Neuronal stem cell (in vitro differentiated cells): ENCODE measurements at regions not wholly inside any gene's neighbourhood (a gene's known extent, or its start where the extent isn't known, plus 50 kb on each side); places are given as distances from the start of the nearest gene placed in this dataset.

Experiments
- DNase-seq: peaks from one replicate; pipeline ENCODE4 v3.0.0-alpha.2; 2013; ENCODE audit warnings: low spot score
- H2AFZ ChIP-seq: one replicate; pipeline ENCODE4 v1.6.1; 2013; ENCODE audit warnings: mild to moderate bottlenecking, low read length, inconsistent platforms
- H2AK5ac ChIP-seq: 2 replicates; pipeline ENCODE4 v1.6.1; 2013; ENCODE audit warnings: low read depth, mild to moderate bottlenecking, inconsistent platforms, low read length, moderate library complexity, mixed read lengths
- H2BK120ac ChIP-seq: 2 replicates; pipeline ENCODE4 v1.6.1; 2013; ENCODE audit warnings: low read depth, mild to moderate bottlenecking, inconsistent platforms, low read length, moderate library complexity, mixed read lengths
- H2BK12ac ChIP-seq: one replicate; pipeline ENCODE4 v1.6.1; 2013; ENCODE audit warnings: low read length, inconsistent platforms
- H2BK15ac ChIP-seq: 2 replicates; pipeline ENCODE4 v1.6.1; 2013; ENCODE audit warnings: mild to moderate bottlenecking, low read length, inconsistent platforms, mixed read lengths
- H2BK5ac ChIP-seq: one replicate; pipeline ENCODE4 v1.6.1; 2013; ENCODE audit warnings: inconsistent platforms, mild to moderate bottlenecking, low read length, moderate library complexity
- H3K14ac ChIP-seq: one replicate; pipeline ENCODE4 v1.6.1; 2013; ENCODE audit warnings: low read length, inconsistent platforms
- H3K18ac ChIP-seq: 2 replicates; pipeline ENCODE4 v1.6.1; 2013; ENCODE audit warnings: low read length, inconsistent platforms
- H3K23ac ChIP-seq: 2 replicates; pipeline ENCODE4 v1.6.1; 2013; ENCODE audit warnings: low read depth, mild to moderate bottlenecking, mixed read lengths, low read length, inconsistent platforms; ENCODE audit not compliant: poor library complexity
- H3K27ac ChIP-seq: replicated peaks from 3 replicates; pipeline ENCODE4 v1.5.1; 2013; ENCODE audit warnings: low read length, inconsistent platforms
- H3K27me3 ChIP-seq, 3 experiments: 2 replicates each; pipeline ENCODE4 v1.6.1; 2013; ENCODE audit warnings: low read length in 3 of 3, mild to moderate bottlenecking in 2 of 3, inconsistent platforms in 1 of 3, low read depth in 1 of 3, mixed read lengths in 1 of 3, moderate library complexity in 1 of 3; ENCODE audit not compliant: control insufficient read depth in 3 of 3, insufficient read depth in 3 of 3
- H3K36me3 ChIP-seq, 2 donors: replicated peaks in 1 of 2; 2 replicates each; pipeline ENCODE4 v1.6.1; 2013; ENCODE audit warnings: low read length in 2 of 2; ENCODE audit not compliant: control insufficient read depth in 2 of 2, insufficient read depth in 2 of 2
- H3K4ac ChIP-seq: 2 replicates; pipeline ENCODE4 v1.6.1; 2013; ENCODE audit warnings: inconsistent platforms, mild to moderate bottlenecking, low read length, moderate library complexity
- H3K4me1 ChIP-seq, 2 donors: 1 replicate in 1 of 2; 2 replicates in 1 of 2; pipeline ENCODE4 v1.6.1; 2013; ENCODE audit warnings: low read length in 2 of 2, low read depth in 1 of 2; ENCODE audit not compliant: control insufficient read depth in 2 of 2, insufficient read depth in 1 of 2
- H3K4me2 ChIP-seq: one replicate; pipeline ENCODE4 v1.6.1; 2013; ENCODE audit warnings: mild to moderate bottlenecking, low read length, inconsistent platforms; ENCODE audit not compliant: insufficient read depth, poor library complexity, severe bottlenecking
- H3K4me3 ChIP-seq, 2 donors: 2 replicates each; pipeline ENCODE4 v1.5.1; 2013; ENCODE audit warnings: low read length in 2 of 2, mild to moderate bottlenecking in 2 of 2, inconsistent platforms in 1 of 2, moderate library complexity in 1 of 2
- H3K79me1 ChIP-seq: one replicate; pipeline ENCODE4 v1.6.1; 2013; ENCODE audit warnings: low read depth, mild to moderate bottlenecking, inconsistent platforms, low read length, moderate library complexity
- H3K9ac ChIP-seq: one replicate; pipeline ENCODE4 v1.6.1; 2013; ENCODE audit warnings: mild to moderate bottlenecking, low read depth, low read length, inconsistent platforms; ENCODE audit not compliant: poor library complexity
- H3K9me3 ChIP-seq, 2 donors: replicated peaks in 1 of 2; 2 replicates each; pipeline versions ENCODE3 to v1.6.1; 2013; ENCODE audit warnings: low read length in 2 of 2, mild to moderate bottlenecking in 2 of 2, inconsistent platforms in 1 of 2, low read depth in 1 of 2, mixed read lengths in 1 of 2, moderate library complexity in 1 of 2; ENCODE audit not compliant: control insufficient read depth in 2 of 2, insufficient read depth in 1 of 2
- H4K8ac ChIP-seq: one replicate; pipeline ENCODE4 v1.6.1; 2013; ENCODE audit warnings: low read depth, mild to moderate bottlenecking, inconsistent platforms, low read length, moderate library complexity
- H4K91ac ChIP-seq: one replicate; pipeline ENCODE4 v1.6.1; 2013; ENCODE audit warnings: low read length, low read depth, mild to moderate bottlenecking, inconsistent platforms; ENCODE audit not compliant: poor library complexity
- WGBS, 2 donors: extraction: QIAGEN DNeasy Blood & Tissue Kit; methylation state at CpG; one replicate each; pipeline ENCODE4 v1.1.7; 2013; ENCODE audit warnings: missing lambda C conversion rate in 2 of 2, mixed read lengths in 1 of 2; ENCODE audit not compliant: insufficient read length in 2 of 2, insufficient replicate concordance in 1 of 2; ENCODE audit errors: extremely low coverage in 2 of 2; 5-methylcytosine and 5-hydroxymethylcytosine counted together

DNA sequence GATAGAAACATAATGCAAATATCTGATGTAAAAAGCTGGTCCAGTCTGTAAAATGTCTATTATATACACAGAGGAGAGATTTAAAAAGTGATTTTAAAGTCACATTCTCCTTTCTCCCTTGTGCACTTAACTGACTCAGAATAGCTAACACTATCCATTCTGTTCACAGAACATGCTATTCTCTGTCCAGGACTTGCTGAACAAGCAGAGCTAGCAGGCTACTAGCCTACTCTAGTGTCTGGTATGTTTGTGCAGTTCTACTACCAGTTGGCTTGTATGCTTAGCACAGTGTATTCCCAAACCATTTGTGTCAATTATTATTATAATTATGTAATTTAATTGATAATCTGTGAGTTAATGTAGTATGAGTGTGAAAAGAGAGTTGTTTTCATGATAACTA, 161.7 kb upstream of the NUDT12 start:
- Histone ChIP-seq H3K27ac (no peak overlapping the region), H3K4me1 (no peaks in the 10 kb centered on the region), H2AK5ac (no peak overlapping the region), H3K14ac (no peak overlapping the region), H3K27me3 (no peaks in the 10 kb centered on the region), H4K8ac (no peak overlapping the region), H3K36me3 (no peaks in the 10 kb centered on the region), H3K79me1 (no peaks in the 10 kb centered on the region), H3K4me2 (no peak overlapping the region), H3K9me3 (peaks cover 3 to 9% of the 10 kb centered on the region in 2 donors), H3K9ac (no peak overlapping the region), H2BK15ac (no peak overlapping the region), H3K4me3 (no peak overlapping the region), H2AFZ (no peak overlapping the region), H3K23ac (no peak overlapping the region), H4K91ac (no peak overlapping the region), H3K18ac (no peak overlapping the region), H2BK12ac (no peak overlapping the region), H3K4ac (no peak overlapping the region), H2BK5ac (no peak overlapping the region), H2BK120ac (no peak overlapping the region)
- DNase-seq, result no peak

DNA sequence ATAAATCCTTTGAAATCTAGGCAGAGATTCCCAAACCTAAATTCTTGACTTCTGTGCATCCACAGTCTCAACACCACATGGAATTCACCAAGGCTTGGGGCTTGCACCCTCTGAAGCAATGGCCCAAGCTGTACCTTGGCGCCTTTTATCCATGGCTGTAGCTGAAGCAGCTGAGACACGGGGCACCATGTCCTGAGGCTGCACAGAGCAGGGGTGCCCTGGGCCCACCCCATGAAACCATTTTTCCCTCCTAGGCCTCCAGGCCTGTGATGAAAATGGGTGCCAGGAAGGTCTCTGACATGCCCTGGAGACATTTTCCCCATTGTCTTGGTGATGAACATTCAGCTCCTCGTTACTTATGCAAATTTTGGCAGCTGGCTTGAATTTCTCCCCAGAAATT, 158.6 kb upstream of the NUDT12 start:
- Histone ChIP-seq H3K9me3 (peaks cover 3 to 9% of the 10 kb centered on the region in 2 donors), H4K8ac (no peak overlapping the region)

DNA sequence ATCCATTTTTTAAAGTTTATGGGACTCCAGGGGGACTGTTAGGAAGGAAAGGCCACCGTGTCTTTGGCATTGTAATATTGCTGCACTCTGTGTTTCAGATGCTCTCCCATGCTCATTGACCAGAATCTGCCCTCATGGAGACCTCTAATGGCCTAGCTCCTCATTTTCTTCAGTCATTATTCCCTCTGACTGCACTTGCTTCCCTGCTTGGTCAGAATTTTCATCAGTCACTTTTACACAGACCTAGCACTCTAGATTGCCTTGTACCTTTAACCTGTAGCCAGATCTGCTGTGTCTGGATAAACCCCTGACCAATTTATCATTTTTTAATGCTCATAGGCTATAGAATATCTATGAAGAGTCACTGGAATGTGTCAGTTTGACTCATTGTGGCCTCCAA, 155.5 kb upstream of the NUDT12 start:
- Histone ChIP-seq H3K23ac (no peak overlapping the region), H3K4me3 (no peak overlapping the region), H4K8ac (no peak overlapping the region), H2BK120ac (no peak overlapping the region), H2BK5ac (no peak overlapping the region), H3K4ac (no peak overlapping the region), H2AFZ (no peak overlapping the region), H3K79me1 (no peaks in the 10 kb centered on the region), H3K18ac (no peak overlapping the region), H3K14ac (no peak overlapping the region), H3K36me3 (no peaks in the 10 kb centered on the region), H2AK5ac (no peak overlapping the region), H3K4me2 (no peak overlapping the region), H2BK12ac (no peak overlapping the region), H4K91ac (no peak overlapping the region), H3K27me3 (no peaks in the 10 kb centered on the region), H2BK15ac (no peak overlapping the region), H3K9ac (no peak overlapping the region), H3K9me3 (peaks cover 3 to 9% of the 10 kb centered on the region in 2 donors), H3K27ac (no peak overlapping the region), H3K4me1 (no peaks in the 10 kb centered on the region)
- DNase-seq, result no peak
- WGBS, 2 donors, result no CpG with 5 or more reads among the region's 1 CpG

More for the DNA sequence above, 158.6 kb upstream of the NUDT12 start:
- Histone ChIP-seq H3K27ac (no peak overlapping the region), H3K9ac (no peak overlapping the region), H3K36me3 (no peaks in the 10 kb centered on the region), H3K4me3 (no peak overlapping the region), H2BK5ac (no peak overlapping the region), H3K27me3 (no peaks in the 10 kb centered on the region), H2BK12ac (no peak overlapping the region), H3K4ac (no peak overlapping the region), H3K23ac (no peak overlapping the region), H3K18ac (no peak overlapping the region), H2BK15ac (no peak overlapping the region), H2AK5ac (no peak overlapping the region), H3K4me2 (no peak overlapping the region), H3K14ac (no peak overlapping the region), H3K79me1 (no peaks in the 10 kb centered on the region), H2AFZ (no peak overlapping the region), H4K91ac (no peak overlapping the region), H3K4me1 (no peaks in the 10 kb centered on the region), H2BK120ac (no peak overlapping the region)
- WGBS, 2 donors, result no CpG with 5 or more reads among the region's 3 CpGs
- no peak for DNase-seq

DNA sequence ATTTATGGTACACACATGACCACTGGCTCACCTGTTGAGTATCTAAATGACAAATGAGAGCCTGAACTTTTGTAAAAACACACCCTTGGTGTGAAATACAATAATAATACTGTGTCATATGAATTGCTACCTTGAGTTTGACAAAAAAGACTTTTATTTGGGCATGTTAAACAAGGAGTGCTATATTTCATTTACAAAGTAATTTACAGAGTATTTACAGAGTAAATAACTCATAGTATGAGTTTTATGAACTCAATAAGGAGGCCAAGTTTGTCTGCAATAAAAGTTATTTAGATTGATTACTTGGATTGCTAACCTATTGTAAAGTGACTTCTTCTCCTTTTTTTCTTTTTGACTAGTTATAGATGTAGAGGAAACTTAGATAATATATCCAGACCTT, 146.0 kb upstream of the NUDT12 start:
- Histone ChIP-seq H2BK15ac (no peak overlapping the region), H3K4me1 (no peaks in the 10 kb centered on the region), H2AFZ (no peak overlapping the region), H3K27me3 (no peaks in the 10 kb centered on the region), H3K9me3 (no peaks in the 10 kb centered on the region), H3K23ac (no peak overlapping the region), H4K91ac (no peak overlapping the region), H3K4ac (no peak overlapping the region), H3K14ac (no peak overlapping the region), H2BK12ac (no peak overlapping the region), H3K36me3 (no peaks in the 10 kb centered on the region), H2AK5ac (no peak overlapping the region), H3K9ac (no peak overlapping the region), H3K79me1 (no peaks in the 10 kb centered on the region), H2BK120ac (no peak overlapping the region), H2BK5ac (no peak overlapping the region), H3K27ac (no peak overlapping the region), H3K4me2 (no peak overlapping the region), H4K8ac (no peak overlapping the region), H3K18ac (no peak overlapping the region), H3K4me3 (no peak overlapping the region)
- no peak for DNase-seq
